GM23248 (cell line): ENCODE measurements at regions not wholly inside any gene's neighbourhood (a gene's known extent, or its start where the extent isn't known, plus 50 kb on each side); places are given as distances from the start of the nearest gene placed in this dataset. TPM values are rescaled to one million over a fixed set of nuclear protein-coding genes. Genes with fewer than 3 reads are reported as not detected.

Experiments
- DNase-seq: peaks from one replicate; pipeline ENCODE4 v3.0.0-alpha.2; 2015
- H2AFZ ChIP-seq: fragments of 200-600 bp; sonication (generic); 2 replicates; pipeline ENCODE4 v1.6.1; 2016; ENCODE audit warnings: antibody characterized with exemption
- H3F3A ChIP-seq: fragments of 200-600 bp; sonication (generic); 2 replicates; pipeline ENCODE4 v1.6.1; 2016; ENCODE audit warnings: mild to moderate bottlenecking, antibody characterized with exemption, mixed run types; ENCODE audit not compliant: insufficient read depth
- H3K27ac ChIP-seq: fragments of 200-600 bp; sonication (generic); 2 replicates; pipeline ENCODE4 v1.5.1; 2016; ENCODE audit warnings: mild to moderate bottlenecking
- H3K27me3 ChIP-seq: fragments of 200-600 bp; sonication (generic); replicated peaks from 2 replicates; pipeline ENCODE4 v1.6.1; 2016; ENCODE audit warnings: mild to moderate bottlenecking; ENCODE audit not compliant: insufficient read depth
- H3K36me3 ChIP-seq: fragments of 200-600 bp; sonication (generic); 2 replicates; pipeline ENCODE4 v1.6.1; 2016; ENCODE audit warnings: low read depth, mild to moderate bottlenecking
- H3K4me1 ChIP-seq: fragments of 200-600 bp; sonication (generic); 2 replicates; pipeline ENCODE4 v1.6.1; 2016; ENCODE audit warnings: mild to moderate bottlenecking; ENCODE audit not compliant: insufficient read depth
- H3K4me2 ChIP-seq: fragments of 200-600 bp; sonication (generic); one replicate; pipeline ENCODE4 v1.6.1; 2016; ENCODE audit warnings: mild to moderate bottlenecking; ENCODE audit not compliant: unreplicated experiment
- H3K4me3 ChIP-seq: fragments of 200-600 bp; sonication (generic); 2 replicates; pipeline ENCODE4 v1.5.1; 2016; ENCODE audit warnings: mild to moderate bottlenecking
- H3K79me2 ChIP-seq: fragments of 200-600 bp; sonication (generic); 2 replicates; pipeline ENCODE4 v1.6.1; 2016; ENCODE audit warnings: mild to moderate bottlenecking; ENCODE audit not compliant: insufficient read depth
- H3K9ac ChIP-seq: fragments of 200-600 bp; sonication (generic); 2 replicates; pipeline ENCODE4 v1.6.1; 2016; ENCODE audit warnings: mild to moderate bottlenecking
- H3K9me2 ChIP-seq: fragments of 200-600 bp; sonication (generic); 2 replicates; pipeline ENCODE4 v1.6.1; 2016; ENCODE audit warnings: mixed run types, mild to moderate bottlenecking, moderate library complexity; ENCODE audit not compliant: insufficient read depth
- H3K9me3 ChIP-seq: fragments of 200-600 bp; sonication (generic); one replicate; pipeline ENCODE4 v1.6.1; 2017; ENCODE audit warnings: low read depth
- H4K20me1 ChIP-seq: fragments of 200-600 bp; sonication (generic); 2 replicates; pipeline ENCODE4 v1.6.0; 2016; ENCODE audit not compliant: insufficient read depth
- EZH2 ChIP-seq: fragments of 200-600 bp; sonication (generic); IDR thresholded peaks from 2 replicates; pipeline ENCODE4 v1.6.1; 2018; ENCODE audit warnings: antibody characterized with exemption, mild to moderate bottlenecking; ENCODE audit not compliant: insufficient read depth, poor library complexity, severe bottlenecking
- EZH2phosphoT487 ChIP-seq: fragments of 200-600 bp; sonication (generic); IDR thresholded peaks from 2 replicates; pipeline ENCODE4 v1.6.1; 2018; ENCODE audit warnings: antibody characterized with exemption, moderate library complexity, mild to moderate bottlenecking, low read depth; ENCODE audit not compliant: insufficient read depth
- WGBS, 2 experiments: methylation state at CpG; one replicate each; pipeline ENCODE4 v1.1.6; 2015 to 2017; ENCODE audit warnings: low lambda C conversion rate in 2 of 2, low coverage in 1 of 2; ENCODE audit errors: missing lambda C conversion rate in 2 of 2; 5-methylcytosine and 5-hydroxymethylcytosine counted together
- in situ Hi-C: fragments of 300-500 bp; cut with MboI; formaldehyde crosslinking; loops from 2 replicates; pipeline ENCODE4 v1.15.0; 2020
- small RNA-seq: library from RNA; depleted of rRNA; stranded (forward); fragments of <200 nt; gene quantifications from one replicate; pipeline ENCODE3, GENCODE V24; 2014; ENCODE audit warnings: low read depth, low replicate concordance

DNA sequence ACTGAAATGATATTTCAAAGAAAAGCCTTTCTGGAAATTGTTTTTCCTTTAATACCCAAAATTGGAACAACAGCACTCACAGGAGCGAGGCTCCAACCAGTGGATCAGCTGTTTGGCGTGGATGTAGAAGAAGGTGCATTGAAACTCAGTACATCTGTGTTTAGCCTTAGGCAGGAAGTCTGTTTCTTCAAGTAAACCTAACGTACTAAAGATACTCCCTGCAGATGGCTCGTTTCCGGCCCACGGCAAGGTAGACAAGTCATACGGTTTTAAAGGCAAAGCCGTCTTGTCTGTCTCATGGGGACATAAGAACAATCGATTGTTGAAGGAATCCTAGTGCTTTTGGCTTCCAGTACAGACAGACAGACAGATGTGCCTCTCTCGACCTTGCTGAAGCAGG is 50.0 kb upstream of the CLCN4 start:
- no peak overlapping the region for H3K4me3 ChIP-seq
- no peak overlapping the region for H3K4me2 ChIP-seq
- H3K27me3 ChIP-seq, result no peaks in the 10 kb centered on the region
- H3K9me2 ChIP-seq, result no peaks in the 10 kb centered on the region
- in situ Hi-C loops, result loop anchor here (25.0 kb wide), 1 partner anchor 220 kb away; no protein-coding TSS in a partner anchor
- no peaks in the 10 kb centered on the region for H4K20me1 ChIP-seq
- no peaks in the 10 kb centered on the region for H3K4me1 ChIP-seq
- TF ChIP-seq EZH2 (no peak), EZH2phosphoT487 (no peak)
- DNase-seq, result no peak
- H3K9ac ChIP-seq, result no peak overlapping the region
- no peak overlapping the region for H2AFZ ChIP-seq
- H3F3A ChIP-seq, result no peaks in the 10 kb centered on the region
- 72 to 77% methylated on average over 8 to 10 of the region's 10 CpGs for WGBS, 2 experiments
- no peaks in the 10 kb centered on the region for H3K36me3 ChIP-seq
- H3K9me3 ChIP-seq, result no peaks in the 10 kb centered on the region
- H3K27ac ChIP-seq, result no peak overlapping the region
- H3K79me2 ChIP-seq, result no peaks in the 10 kb centered on the region

Small RNA genes in the stretch of these regions (small RNA-seq; reads per million reads assigned to genes)
- not detected for gene RF00019
